OCI-LY3 (cell line): ENCODE measurements at regions not wholly inside any gene's neighbourhood (a gene's known extent, or its start where the extent isn't known, plus 50 kb on each side); places are given as distances from the start of the nearest gene placed in this dataset.

Experiments used
- H2AFZ ChIP-seq: fragments of 200-600, 300-600 bp; shearing (Covaris generic); 2 replicates; pipeline ENCODE4 v1.6.0; 2014; ENCODE audit warnings: antibody characterized with exemption, low read depth, low read length
- H3K27ac ChIP-seq: fragments of 200-600, 300-600 bp; sonication (generic); 2 replicates; pipeline ENCODE4 v1.5.1; 2014; ENCODE audit warnings: mild to moderate bottlenecking, low read length, moderate library complexity, mixed read lengths
- H3K27me3 ChIP-seq: fragments of 200-600, 300-600 bp; sonication (generic); 2 replicates; pipeline ENCODE4 v1.6.1; 2014; ENCODE audit warnings: low read depth, low read length, mixed read lengths
- H3K36me3 ChIP-seq: fragments of 200-600, 300-600 bp; sonication (generic); replicated peaks from 2 replicates; pipeline ENCODE3; 2014; ENCODE audit warnings: low read depth, low read length, mixed read lengths
- H3K4me1 ChIP-seq: fragments of 300-600, 200-600 bp; sonication (generic); 2 replicates; pipeline ENCODE4 v1.6.1; 2014; ENCODE audit warnings: low read length, mixed read lengths
- H3K4me2 ChIP-seq: fragments of 200-600, 300-600 bp; sonication (generic); 2 replicates; pipeline ENCODE4 v1.6.1; 2014; ENCODE audit warnings: low read length, mixed read lengths
- H3K4me3 ChIP-seq: fragments of 300-600, 200-600 bp; sonication (generic); 2 replicates; pipeline ENCODE4 v1.5.1; 2014; ENCODE audit warnings: antibody characterized with exemption, mild to moderate bottlenecking, low read length, moderate library complexity
- H3K79me2 ChIP-seq: fragments of 300-600, 200-600 bp; shearing (Covaris generic); 2 replicates; pipeline ENCODE4 v1.6.1; 2014; ENCODE audit warnings: mild to moderate bottlenecking, low read length, mixed read lengths
- H3K9ac ChIP-seq: fragments of 300-600, 200-600 bp; shearing (Covaris generic); 2 replicates; pipeline ENCODE4 v1.6.0; 2014; ENCODE audit warnings: mild to moderate bottlenecking, low read length, moderate library complexity
- H3K9me3 ChIP-seq: fragments of 200-600, 300-600 bp; shearing (Covaris generic); 2 replicates; pipeline ENCODE4 v1.6.1; 2014; ENCODE audit warnings: low read length, mixed read lengths; ENCODE audit not compliant: insufficient read depth
- H4K20me1 ChIP-seq: fragments of 200-600, 300-600 bp; sonication (generic); 2 replicates; pipeline ENCODE4 v1.6.1; 2016; ENCODE audit warnings: low read length, mixed read lengths; ENCODE audit not compliant: insufficient read depth
- EZH2phosphoT487 ChIP-seq: fragments of 200-600 bp; shearing (Covaris generic); IDR thresholded peaks from 2 replicates; pipeline ENCODE4 v1.6.1; 2018; ENCODE audit warnings: antibody characterized with exemption, mixed run types, low read depth
- TF ChIP-seq, protein P1 (sequence below): fragments of 200-600, 300-600 bp; sonication (generic); IDR thresholded peaks from 2 replicates; pipeline ENCODE4 v1.5.1; 2014; ENCODE audit warnings: antibody characterized with exemption, low read length, low read depth

DNA sequence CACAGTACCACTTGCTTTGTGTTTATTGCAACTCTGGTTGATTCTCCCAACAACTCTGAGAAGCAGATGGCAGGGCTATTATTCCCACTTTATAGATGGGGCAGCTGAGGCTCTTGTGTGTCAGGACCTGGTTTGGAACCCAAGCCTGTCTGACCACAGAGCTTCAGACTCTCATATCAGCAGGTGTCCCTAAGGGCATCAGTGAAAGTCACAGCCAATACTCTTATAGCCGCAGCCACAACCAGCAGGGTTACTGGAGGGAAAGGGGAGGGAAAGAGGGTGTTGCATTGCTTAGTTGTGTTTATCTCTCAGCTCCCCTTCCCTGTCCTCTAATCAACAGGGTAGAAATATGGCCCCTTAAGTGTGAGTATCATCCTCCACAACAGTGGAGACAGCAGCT, 304.0 kb downstream of the RRAGC start:
- Histone ChIP-seq H3K9me3 (no peaks in the 10 kb centered on the region), H2AFZ (no peak overlapping the region), H3K27me3 (no peaks in the 10 kb centered on the region), H3K9ac (no peak overlapping the region), H3K27ac (no peak overlapping the region), H4K20me1 (no peaks in the 10 kb centered on the region), H3K79me2 (peaks cover 5% of the 10 kb centered on the region; the same call in 1 of the 2 replicates), H3K4me1 (peaks cover 50% of the 10 kb centered on the region), H3K4me3 (no peak overlapping the region), H3K4me2 (no peak overlapping the region), H3K36me3 (no peaks in the 10 kb centered on the region)
- TF ChIP-seq, protein P1, sequence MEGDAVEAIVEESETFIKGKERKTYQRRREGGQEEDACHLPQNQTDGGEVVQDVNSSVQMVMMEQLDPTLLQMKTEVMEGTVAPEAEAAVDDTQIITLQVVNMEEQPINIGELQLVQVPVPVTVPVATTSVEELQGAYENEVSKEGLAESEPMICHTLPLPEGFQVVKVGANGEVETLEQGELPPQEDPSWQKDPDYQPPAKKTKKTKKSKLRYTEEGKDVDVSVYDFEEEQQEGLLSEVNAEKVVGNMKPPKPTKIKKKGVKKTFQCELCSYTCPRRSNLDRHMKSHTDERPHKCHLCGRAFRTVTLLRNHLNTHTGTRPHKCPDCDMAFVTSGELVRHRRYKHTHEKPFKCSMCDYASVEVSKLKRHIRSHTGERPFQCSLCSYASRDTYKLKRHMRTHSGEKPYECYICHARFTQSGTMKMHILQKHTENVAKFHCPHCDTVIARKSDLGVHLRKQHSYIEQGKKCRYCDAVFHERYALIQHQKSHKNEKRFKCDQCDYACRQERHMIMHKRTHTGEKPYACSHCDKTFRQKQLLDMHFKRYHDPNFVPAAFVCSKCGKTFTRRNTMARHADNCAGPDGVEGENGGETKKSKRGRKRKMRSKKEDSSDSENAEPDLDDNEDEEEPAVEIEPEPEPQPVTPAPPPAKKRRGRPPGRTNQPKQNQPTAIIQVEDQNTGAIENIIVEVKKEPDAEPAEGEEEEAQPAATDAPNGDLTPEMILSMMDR = no peak
- no peak for TF ChIP-seq EZH2phosphoT487

GRCh38 chr1:38555130-38555529, 304.4 kb downstream of the RRAGC start:
- no peak overlapping the region for H2AFZ ChIP-seq
- H3K4me1 ChIP-seq = peaks cover 45% of the 10 kb centered on the region
- H4K20me1 ChIP-seq = no peaks in the 10 kb centered on the region
- H3K9me3 ChIP-seq = no peaks in the 10 kb centered on the region
- H3K36me3 ChIP-seq = no peaks in the 10 kb centered on the region
- no peak overlapping the region for H3K27ac ChIP-seq
- no peak overlapping the region for H3K4me2 ChIP-seq
- H3K9ac ChIP-seq = no peak overlapping the region
- no peak overlapping the region for H3K4me3 ChIP-seq
- TF ChIP-seq EZH2phosphoT487 = no peak
- TF ChIP-seq, protein P1 = no peak
- peaks cover 3% of the 10 kb centered on the region; the same call in 1 of the 2 replicates for H3K27me3 ChIP-seq
- peaks cover under 1% of the 10 kb centered on the region; the same call in 1 of the 2 replicates for H3K79me2 ChIP-seq

DNA sequence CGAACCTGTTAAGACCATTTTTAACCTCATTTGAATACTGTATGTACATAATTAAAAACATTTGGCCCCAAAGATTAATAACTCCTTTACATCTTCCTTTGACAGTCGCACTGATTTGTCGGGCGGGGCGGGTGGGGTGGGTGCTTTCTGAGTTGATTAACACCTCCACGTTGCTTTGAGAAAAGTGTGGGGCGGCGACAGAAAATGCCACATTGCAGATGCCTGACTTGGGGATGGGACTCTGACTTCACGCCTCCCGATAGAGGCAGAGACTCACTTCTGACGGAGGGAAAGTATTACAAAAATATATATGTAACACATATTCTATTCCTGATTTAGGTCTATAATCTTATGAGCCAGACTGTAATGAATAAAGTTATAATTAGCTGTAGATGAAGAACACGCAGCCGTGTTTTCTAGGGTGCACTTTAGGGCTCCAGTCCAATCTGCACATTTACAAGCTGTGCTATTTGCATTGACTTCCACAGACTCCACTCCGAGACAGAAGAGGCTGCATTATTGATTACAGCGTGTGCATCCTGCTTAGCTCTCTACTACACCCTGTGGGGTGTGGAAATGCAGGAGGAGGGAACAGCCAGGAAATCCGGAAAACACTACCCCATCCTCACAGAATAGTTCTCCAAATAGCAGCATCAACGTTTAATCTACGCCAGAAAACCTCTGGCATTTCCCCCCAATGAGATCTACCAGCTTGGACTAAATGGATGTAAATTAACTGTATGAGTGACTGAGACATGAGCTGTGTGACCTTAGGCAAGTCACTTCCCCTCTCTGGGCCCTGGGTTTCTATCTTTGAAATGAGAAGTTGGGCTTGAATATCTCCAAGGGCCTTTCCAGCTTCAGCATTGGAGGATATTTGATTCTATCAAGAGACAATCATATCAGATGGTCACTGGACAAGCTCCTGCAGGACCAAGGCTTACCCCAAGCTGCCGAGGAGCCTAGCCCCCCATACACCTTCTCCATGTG, 308.0 kb downstream of the RRAGC start:
- Histone ChIP-seq H3K36me3 (no peaks in the 10 kb centered on the region), H2AFZ (no peak overlapping the region), H3K4me2 (no peak overlapping the region), H3K27ac (no peak overlapping the region), H3K9me3 (no peaks in the 10 kb centered on the region), H3K9ac (no peak overlapping the region), H3K4me3 (no peak overlapping the region), H3K79me2 (no peaks in the 10 kb centered on the region), H3K27me3 (peaks cover 7% of the 10 kb centered on the region; the same call in 1 of the 2 replicates), H3K4me1 (peaks cover 15% of the 10 kb centered on the region), H4K20me1 (no peaks in the 10 kb centered on the region)
- TF ChIP-seq, protein P1 = no peak
- TF ChIP-seq EZH2phosphoT487 = no peak

- Histone ChIP-seq H4K20me1 (no peaks in the 10 kb centered on the region), H3K27ac (no peak overlapping the region), H3K4me3 (no peak overlapping the region), H3K27me3 (peaks cover 7% of the 10 kb centered on the region; the same call in 1 of the 2 replicates), H3K36me3 (no peaks in the 10 kb centered on the region), H2AFZ (no peak overlapping the region), H3K4me2 (no peak overlapping the region), H3K4me1 (peaks cover under 1% of the 10 kb centered on the region), H3K79me2 (no peaks in the 10 kb centered on the region), H3K9ac (no peak overlapping the region), H3K9me3 (no peaks in the 10 kb centered on the region)
- TF ChIP-seq EZH2phosphoT487 = no peak
- TF ChIP-seq, protein P1 = no peak
These were observed 310.4 kb downstream of the RRAGC start for GRCh38 chr1:38549191-38549590.
